GM18508 (cell line): ENCODE measurements at regions not wholly inside any gene's neighbourhood (a gene's known extent, or its start where the extent isn't known, plus 50 kb on each side); places are given as distances from the start of the nearest gene placed in this dataset.

Experiments used
- ATAC-seq: cut with Tn5 transposase; IDR thresholded peaks from one replicate; pipeline ENCODE4 v1.9.1; 2021; ENCODE audit warnings: moderate number of reproducible peaks; ENCODE audit not compliant: insufficient read depth, unreplicated experiment

DNA sequence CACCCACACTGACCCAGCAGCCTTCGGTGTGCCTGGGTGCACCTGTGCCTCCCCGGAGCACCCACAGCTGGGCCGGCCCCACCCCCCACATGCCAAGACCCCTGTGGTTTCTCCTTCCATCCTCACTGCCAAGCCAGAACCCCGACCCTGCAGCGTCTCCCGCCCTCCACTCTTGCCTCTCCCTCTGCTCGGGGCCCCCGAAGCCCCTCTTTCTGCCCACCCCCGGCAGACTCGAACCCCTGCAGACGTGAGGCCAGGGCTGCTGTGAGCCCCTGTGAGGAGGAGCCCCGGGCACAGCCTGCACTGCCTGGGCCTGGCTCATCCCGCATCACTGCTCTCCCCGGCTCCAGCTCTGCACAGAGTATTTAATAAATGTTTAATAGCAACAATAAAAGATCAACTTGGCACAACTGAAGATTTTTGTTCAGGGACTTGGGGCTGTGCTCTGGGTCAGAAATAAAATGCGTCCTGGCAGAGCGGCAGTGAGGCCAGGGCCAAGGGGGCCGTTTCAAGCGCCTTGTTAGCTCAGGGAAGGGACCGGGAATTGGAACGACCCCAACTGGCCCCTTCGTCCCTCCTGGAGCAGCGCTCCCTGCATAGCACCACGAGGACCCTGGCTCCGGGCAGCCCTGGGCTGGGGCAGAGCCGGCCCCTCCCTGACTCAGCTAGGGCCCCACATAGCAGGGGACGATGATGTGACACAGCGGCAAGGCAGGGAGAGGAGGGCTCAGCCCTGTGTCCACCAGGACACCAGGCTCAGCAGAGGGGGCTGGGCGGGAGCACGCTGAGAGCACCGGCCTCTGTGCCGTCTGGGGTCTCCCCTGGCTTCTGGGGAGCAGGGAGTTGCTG is 520.8 kb downstream of the BRD1 start:
- ATAC-seq: no peak

- ATAC-seq: no peak
Measured at GRCh38 chr22:49305966-49306631, 521.6 kb downstream of the BRD1 start.

DNA sequence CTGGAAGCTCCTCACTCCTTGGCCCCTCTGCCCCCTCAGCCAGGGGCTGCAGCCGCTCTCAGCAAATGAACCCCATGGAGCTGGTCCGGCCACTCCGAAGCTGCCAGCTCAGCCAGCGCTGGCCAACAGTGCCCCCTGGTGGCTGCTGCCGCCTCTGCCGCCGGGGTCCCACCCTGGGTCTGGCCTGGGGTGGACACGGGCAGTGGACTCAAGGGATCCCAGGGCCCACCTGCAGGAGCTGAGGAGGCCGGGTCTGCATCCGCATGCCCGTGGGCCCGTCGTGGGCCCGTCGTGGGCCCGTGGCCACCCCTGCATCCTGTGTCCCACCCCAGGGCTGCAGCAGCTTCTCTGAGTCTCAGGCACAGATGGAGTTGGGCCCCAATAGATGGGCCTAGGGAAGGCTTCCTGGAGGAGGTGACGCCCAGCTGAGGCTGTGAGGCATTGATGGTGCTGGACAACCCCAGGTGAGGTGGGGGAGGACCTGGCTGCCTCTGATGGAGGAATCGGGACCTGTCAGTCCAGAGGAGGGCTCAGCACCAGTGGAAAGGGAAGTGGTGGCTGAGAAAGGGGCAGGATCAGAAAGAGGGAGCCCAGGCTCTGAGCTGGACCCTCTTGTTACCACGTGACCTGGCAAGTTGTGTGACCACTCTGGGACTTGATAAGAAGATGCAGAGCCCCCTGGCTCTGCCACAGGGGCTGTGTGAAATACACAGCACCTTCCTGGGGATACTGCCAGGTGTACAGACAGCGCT is 522.3 kb downstream of the BRD1 start:
- ATAC-seq: no peak

- no peak for ATAC-seq
Measured at GRCh38 chr22:49303781-49304461, 523.8 kb downstream of the BRD1 start.

- no peak for ATAC-seq
Measured at GRCh38 chr22:49303061-49303735, 524.5 kb downstream of the BRD1 start.

DNA sequence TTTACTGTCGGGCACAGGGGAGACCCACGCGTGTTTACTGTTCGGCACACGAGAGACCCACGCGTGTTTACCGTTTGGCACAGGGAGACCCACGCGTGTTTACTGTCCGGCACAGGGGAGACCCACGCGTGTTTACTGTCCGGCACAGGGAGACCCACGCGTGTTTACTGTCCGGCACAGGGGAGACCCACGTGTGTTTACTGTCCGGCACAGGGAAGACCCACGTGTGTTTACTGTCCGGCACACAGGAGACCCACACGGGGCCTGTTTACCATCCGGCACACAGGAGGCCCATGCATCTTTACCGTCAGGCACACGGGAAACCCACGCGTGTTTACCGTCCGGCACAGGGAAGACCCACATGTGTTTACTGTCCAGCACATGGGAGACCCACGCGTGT is 525.1 kb downstream of the BRD1 start:
- ATAC-seq: no peak

DNA sequence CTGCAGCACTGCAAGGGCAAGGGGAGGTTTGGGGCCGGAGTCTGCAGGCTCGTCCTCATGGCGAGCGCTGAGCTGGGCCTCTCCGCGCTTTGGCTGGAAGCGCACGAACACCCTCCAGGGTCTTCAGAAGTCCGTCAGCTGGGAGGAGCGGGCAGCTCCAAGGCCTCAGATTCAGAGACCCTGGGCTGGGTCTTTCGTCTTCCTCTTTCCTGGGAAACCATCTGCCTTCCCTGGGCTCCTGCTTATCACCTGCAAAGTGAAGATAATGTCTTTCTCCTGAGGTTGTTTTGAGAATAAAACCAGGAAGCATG is 525.6 kb downstream of the BRD1 start:
- no peak for ATAC-seq

DNA sequence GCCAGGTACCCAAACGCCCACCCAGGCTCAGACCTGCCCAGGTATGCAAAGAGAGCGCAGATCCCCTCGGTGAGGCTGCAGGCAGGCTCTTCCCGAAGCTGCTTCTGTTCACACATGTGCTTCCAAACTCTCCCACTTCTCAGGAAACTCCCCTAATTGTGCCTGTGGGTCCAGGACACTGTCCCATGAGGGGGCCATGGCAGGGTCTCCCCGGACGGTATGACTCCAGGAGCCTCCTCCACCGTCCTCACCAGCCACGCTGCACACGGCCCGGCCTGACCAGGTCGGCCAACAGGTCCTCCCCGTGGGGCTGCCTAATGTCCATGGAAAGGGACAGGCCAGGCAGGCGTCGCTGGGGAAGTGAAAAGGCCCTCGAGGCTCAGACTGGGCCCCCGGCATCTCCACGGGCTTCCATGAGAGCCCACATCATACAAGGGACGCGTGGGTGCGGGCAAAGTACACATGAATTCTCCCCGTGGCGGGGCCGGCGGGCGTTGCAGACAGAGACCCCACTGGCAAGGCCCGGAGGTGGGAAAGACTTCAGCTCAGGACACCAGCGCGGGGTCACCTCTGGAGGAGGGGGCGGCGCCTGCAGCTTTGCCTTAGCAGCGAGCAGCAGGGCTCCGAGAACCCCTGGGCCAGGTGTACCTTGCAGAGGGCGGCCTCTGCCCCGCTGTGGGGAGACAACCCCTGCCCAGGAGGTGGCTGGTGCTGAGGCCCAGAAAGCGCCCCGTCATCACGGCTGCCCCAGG is 526.1 kb downstream of the BRD1 start:
- no peak for ATAC-seq

- no peak for ATAC-seq
Measured at GRCh38 chr22:49300951-49301397, 526.7 kb downstream of the BRD1 start.

GRCh38 chr22:49300241-49300640 is 527.4 kb downstream of the BRD1 start:
- no peak for ATAC-seq

DNA sequence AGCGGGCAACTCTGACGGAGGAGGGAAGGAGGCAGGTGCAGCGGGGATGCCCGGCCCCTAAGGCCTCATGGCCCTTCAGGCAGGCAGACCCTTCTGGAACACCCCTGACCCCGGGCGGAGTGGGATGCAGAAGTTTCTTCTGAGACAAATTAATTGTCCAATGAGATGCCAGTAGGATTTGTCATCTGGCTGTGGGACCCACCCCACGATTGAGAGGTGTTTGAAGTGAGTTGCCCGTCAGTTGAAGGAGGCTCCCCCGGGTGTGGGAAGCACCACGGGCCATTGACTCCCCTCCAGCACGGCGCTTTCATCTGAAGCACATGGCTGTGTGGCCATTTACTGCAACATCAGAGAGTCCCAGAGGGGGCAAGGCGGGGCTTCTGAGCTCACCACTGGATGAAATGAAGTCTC is 527.8 kb downstream of the BRD1 start:
- ATAC-seq: no peak

DNA sequence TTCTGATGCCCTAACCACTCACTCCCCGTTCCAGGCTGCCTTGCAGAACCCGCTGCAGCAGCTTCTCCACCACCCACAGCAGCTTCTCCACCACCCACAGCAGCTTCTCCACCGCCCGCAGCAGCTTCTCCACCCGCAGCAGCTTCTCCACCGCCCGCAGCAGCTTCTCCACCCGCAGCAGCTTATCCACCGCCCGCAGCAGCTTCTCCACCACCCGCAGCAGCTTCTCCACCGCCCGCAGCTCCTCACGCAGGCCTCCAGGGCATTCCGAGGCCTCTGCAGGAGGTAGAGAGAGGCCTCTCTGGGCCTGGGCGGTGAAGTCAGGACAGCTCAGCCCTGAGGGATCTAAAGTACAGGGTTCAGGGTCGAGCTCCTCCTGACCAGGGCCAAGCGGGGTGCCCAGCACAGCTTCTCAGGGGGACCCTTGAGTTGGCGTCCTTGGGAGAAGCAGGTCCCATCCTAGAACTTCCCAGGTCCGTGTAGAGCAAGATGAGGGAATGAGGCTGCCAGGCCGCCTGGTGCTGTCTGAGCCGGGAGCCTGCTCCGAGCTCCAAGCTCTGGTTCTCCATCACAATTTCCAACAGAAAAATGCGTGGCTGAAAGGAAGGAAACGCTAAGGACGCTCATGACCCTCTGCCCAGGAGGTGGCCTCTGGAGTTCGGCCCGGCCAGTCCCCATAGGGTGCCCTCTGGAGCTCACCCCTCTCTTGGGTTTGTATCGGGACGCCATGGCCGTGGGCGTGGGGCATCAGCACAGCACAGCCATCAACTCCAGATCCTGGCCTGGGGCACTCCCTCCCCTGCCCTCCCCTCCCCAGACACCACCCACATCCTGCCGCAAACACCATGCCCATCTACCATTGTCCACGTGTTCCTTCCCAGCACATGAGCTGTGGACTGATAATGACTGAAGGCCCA is 528.6 kb downstream of the BRD1 start:
- ATAC-seq: no peak

GRCh38 chr22:49297871-49298721 is 529.6 kb downstream of the BRD1 start:
- no peak for ATAC-seq

DNA sequence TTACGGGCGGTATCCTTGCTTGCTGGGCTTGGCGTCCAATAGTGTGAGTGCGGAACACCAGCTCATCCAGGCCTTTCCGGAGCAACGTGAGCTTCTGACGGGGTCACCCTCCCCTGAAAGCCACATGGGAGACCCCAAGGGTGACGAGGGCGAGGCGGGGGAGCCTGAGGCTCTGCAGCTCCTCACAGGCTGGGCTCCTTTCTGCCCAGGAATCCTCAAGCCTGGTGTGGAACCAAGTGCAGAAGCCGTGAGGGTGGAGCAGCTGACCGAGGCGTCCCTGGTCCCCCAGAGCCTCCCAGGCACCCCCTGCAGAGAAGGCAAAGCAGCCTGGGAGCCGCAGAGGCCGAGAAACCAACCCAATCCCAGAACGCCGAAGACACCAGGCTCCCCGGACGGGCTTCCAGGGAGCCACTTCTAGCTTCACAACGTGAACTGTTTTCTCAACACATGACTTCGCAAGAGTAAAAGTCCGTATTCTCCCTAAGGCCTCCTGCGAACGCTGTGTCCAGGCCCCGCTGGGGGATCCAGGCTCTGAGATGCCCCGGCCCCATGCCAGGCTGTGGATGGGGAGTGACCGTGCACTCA is 530.3 kb downstream of the BRD1 start:
- no peak for ATAC-seq

DNA sequence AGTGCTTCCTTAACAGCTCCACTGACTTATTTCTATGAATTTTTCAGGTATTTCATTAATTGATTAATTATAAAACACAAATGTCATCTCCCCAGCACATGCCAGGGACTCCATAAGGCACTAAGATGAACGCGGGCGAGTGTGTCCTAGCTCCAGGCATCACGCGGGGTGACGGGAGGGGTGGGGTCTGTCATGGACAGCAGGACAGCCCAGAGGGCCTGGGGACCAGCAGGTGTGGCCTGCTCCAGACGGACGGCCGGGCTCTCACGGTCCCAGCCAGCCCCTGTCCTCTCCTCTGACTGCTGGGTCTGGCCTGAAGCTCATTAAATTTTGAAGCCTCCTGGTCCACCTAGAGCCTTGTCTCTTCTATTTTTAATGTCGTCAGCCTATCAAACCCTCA is 531.1 kb downstream of the BRD1 start:
- no peak for ATAC-seq

DNA sequence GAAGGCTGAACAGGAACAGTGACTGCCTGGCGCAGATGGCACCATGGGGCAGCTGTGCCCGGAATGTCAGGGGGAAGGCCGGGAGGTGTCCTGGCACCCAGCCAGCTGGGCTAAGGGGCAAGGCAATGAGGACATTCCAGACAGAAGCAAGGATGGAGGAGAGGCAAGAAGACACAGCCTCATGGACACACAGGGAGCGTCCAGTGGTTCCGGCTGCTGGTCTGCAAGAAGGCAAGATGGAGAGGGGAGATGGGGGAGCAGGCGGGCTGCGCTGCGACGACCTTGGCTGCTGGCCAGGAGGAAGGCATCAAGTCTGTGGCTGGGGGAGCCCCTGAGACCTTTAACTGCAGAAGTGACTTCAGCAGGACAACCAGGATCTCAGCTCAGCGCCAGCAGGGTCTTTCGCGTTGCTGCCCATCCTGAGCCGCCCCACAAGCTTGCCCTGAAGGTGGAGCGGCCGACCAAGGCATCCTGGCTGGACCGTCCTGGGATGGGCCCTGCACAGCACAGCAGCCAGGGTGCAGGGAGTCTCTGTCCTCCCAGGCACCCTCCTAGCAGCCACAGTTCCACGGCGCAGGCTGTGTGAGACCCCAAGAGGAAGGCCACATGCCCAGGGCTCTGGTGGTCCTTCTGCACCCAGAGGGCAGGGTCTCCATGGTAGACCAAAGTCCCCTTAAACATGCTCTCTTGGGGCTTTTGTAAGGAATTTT is 531.7 kb downstream of the BRD1 start:
- no peak for ATAC-seq

DNA sequence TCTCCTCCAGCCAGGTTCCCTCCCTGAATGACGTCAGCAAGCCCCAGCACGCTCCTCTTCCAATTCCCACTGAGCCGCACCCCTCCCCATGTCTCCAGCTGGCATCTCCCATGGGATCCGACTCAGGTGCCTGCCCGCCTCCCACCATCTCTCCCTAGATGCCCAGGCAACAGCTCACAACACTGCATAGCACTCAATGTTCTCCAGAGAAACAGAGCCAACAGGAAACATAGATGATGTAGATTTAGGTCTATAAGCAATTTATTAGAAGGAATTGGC is 532.3 kb downstream of the BRD1 start:
- ATAC-seq: no peak
